GM23248 (cell line): ENCODE measurements at regions not wholly inside any gene's neighbourhood (a gene's known extent, or its start where the extent isn't known, plus 50 kb on each side); places are given as distances from the start of the nearest gene placed in this dataset.
A peak's percentile ranks its signal among the peaks of the same experiment; 100 is the strongest.
"Not testable (repeated sequence)": the region's sequence is repeated elsewhere in the genome, so short reads cannot be mapped to it uniquely, and the experiment has no call there.

Source experiments
- DNase-seq: peaks from one replicate; pipeline ENCODE4 v3.0.0-alpha.2; 2015
- H2AFZ ChIP-seq: fragments of 200-600 bp; sonication (generic); 2 replicates; pipeline ENCODE4 v1.6.1; 2016; ENCODE audit warnings: antibody characterized with exemption
- H3F3A ChIP-seq: fragments of 200-600 bp; sonication (generic); 2 replicates; pipeline ENCODE4 v1.6.1; 2016; ENCODE audit warnings: mild to moderate bottlenecking, antibody characterized with exemption, mixed run types; ENCODE audit not compliant: insufficient read depth
- H3K27ac ChIP-seq: fragments of 200-600 bp; sonication (generic); 2 replicates; pipeline ENCODE4 v1.5.1; 2016; ENCODE audit warnings: mild to moderate bottlenecking
- H3K27me3 ChIP-seq: fragments of 200-600 bp; sonication (generic); replicated peaks from 2 replicates; pipeline ENCODE4 v1.6.1; 2016; ENCODE audit warnings: mild to moderate bottlenecking; ENCODE audit not compliant: insufficient read depth
- H3K36me3 ChIP-seq: fragments of 200-600 bp; sonication (generic); 2 replicates; pipeline ENCODE4 v1.6.1; 2016; ENCODE audit warnings: low read depth, mild to moderate bottlenecking
- H3K4me1 ChIP-seq: fragments of 200-600 bp; sonication (generic); 2 replicates; pipeline ENCODE4 v1.6.1; 2016; ENCODE audit warnings: mild to moderate bottlenecking; ENCODE audit not compliant: insufficient read depth
- H3K4me2 ChIP-seq: fragments of 200-600 bp; sonication (generic); one replicate; pipeline ENCODE4 v1.6.1; 2016; ENCODE audit warnings: mild to moderate bottlenecking; ENCODE audit not compliant: unreplicated experiment
- H3K4me3 ChIP-seq: fragments of 200-600 bp; sonication (generic); 2 replicates; pipeline ENCODE4 v1.5.1; 2016; ENCODE audit warnings: mild to moderate bottlenecking
- H3K79me2 ChIP-seq: fragments of 200-600 bp; sonication (generic); 2 replicates; pipeline ENCODE4 v1.6.1; 2016; ENCODE audit warnings: mild to moderate bottlenecking; ENCODE audit not compliant: insufficient read depth
- H3K9ac ChIP-seq: fragments of 200-600 bp; sonication (generic); 2 replicates; pipeline ENCODE4 v1.6.1; 2016; ENCODE audit warnings: mild to moderate bottlenecking
- H3K9me2 ChIP-seq: fragments of 200-600 bp; sonication (generic); 2 replicates; pipeline ENCODE4 v1.6.1; 2016; ENCODE audit warnings: mixed run types, mild to moderate bottlenecking, moderate library complexity; ENCODE audit not compliant: insufficient read depth
- H3K9me3 ChIP-seq: fragments of 200-600 bp; sonication (generic); one replicate; pipeline ENCODE4 v1.6.1; 2017; ENCODE audit warnings: low read depth
- H4K20me1 ChIP-seq: fragments of 200-600 bp; sonication (generic); 2 replicates; pipeline ENCODE4 v1.6.0; 2016; ENCODE audit not compliant: insufficient read depth
- EZH2 ChIP-seq: fragments of 200-600 bp; sonication (generic); IDR thresholded peaks from 2 replicates; pipeline ENCODE4 v1.6.1; 2018; ENCODE audit warnings: antibody characterized with exemption, mild to moderate bottlenecking; ENCODE audit not compliant: insufficient read depth, poor library complexity, severe bottlenecking
- EZH2phosphoT487 ChIP-seq: fragments of 200-600 bp; sonication (generic); IDR thresholded peaks from 2 replicates; pipeline ENCODE4 v1.6.1; 2018; ENCODE audit warnings: antibody characterized with exemption, moderate library complexity, mild to moderate bottlenecking, low read depth; ENCODE audit not compliant: insufficient read depth
- WGBS, 2 experiments: methylation state at CpG; one replicate each; pipeline ENCODE4 v1.1.6; 2015 to 2017; ENCODE audit warnings: low lambda C conversion rate in 2 of 2, low coverage in 1 of 2; ENCODE audit errors: missing lambda C conversion rate in 2 of 2; 5-methylcytosine and 5-hydroxymethylcytosine counted together
- in situ Hi-C: fragments of 300-500 bp; cut with MboI; formaldehyde crosslinking; loops from 2 replicates; pipeline ENCODE4 v1.15.0; 2020

DNA sequence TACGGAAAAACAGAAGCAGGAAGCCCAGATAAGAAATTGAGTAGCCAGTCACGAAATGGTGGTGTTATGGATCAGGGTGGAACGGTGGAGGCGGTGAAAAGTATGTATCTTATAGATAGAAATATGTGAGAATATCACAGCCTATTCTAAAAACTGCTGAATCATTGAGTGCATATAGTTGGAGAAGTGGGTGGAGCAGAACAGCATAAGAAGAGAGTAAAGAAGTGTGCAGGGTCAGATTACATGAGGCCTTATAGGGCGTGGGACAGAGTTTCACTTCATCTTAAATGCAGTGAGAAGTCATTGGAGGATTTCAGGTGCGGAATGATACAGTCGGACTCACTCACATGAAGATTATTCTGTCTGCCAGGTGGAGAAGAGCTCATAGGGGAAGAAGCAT lies 293.1 kb downstream of the TRIML1 start:
- TF ChIP-seq EZH2 (no peak), EZH2phosphoT487 (no peak)
- H3K4me2 ChIP-seq = no peak overlapping the region
- no peaks in the 10 kb centered on the region for H3K79me2 ChIP-seq
- no peak overlapping the region for H2AFZ ChIP-seq
- H3K36me3 ChIP-seq = no peaks in the 10 kb centered on the region
- no peaks in the 10 kb centered on the region for H3F3A ChIP-seq
- H3K27ac ChIP-seq = no peak overlapping the region
- DNase-seq = no peak
- in situ Hi-C loops = no loop called here
- no peaks in the 10 kb centered on the region for H3K9me2 ChIP-seq
- H3K4me3 ChIP-seq = no peak overlapping the region
- no peaks in the 10 kb centered on the region for H3K9me3 ChIP-seq
- H3K27me3 ChIP-seq = no peaks in the 10 kb centered on the region
- H3K4me1 ChIP-seq = no peaks in the 10 kb centered on the region
- no peak overlapping the region for H3K9ac ChIP-seq
- 44 to 52% methylated on average over 7 of the region's 7 CpGs for WGBS, 2 experiments
- H4K20me1 ChIP-seq = no peaks in the 10 kb centered on the region

DNA sequence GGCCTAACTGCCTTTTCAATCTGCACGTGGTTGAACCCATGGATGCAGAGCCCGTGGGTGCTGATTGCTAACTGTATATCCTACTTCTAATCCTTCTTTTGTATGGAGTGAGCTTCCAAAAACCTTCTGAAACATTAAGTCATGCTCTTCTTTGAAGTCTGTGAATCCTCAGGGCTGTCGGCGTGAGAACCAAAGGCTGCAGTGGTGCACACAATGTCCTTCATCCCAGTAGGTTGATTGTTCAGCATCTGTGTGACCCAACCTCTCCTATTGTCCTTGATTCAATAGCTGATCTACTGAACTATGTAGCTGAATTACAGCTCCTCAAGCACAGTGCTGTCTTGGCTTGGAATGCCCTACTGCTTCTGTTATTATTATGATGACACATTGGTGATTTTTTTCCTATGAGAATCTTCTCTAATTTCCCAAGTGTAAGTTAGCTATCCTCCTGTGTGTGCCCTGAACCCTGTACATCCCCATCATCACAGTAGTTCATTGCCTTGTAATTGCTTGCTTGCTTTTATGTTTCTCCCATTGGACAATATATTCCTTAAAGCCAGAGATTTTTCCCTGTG lies 294.6 kb downstream of the TRIML1 start:
- no peak overlapping the region for H3K4me2 ChIP-seq
- no peak overlapping the region for H3K4me3 ChIP-seq
- H3K27me3 ChIP-seq = no peaks in the 10 kb centered on the region
- WGBS, 2 experiments = 16 to 24% methylated on average over 4 of the region's 4 CpGs
- in situ Hi-C loops = no loop called here
- H3K36me3 ChIP-seq = no peaks in the 10 kb centered on the region
- no peaks in the 10 kb centered on the region for H4K20me1 ChIP-seq
- no peak overlapping the region for H3K9ac ChIP-seq
- no peaks in the 10 kb centered on the region for H3F3A ChIP-seq
- no peaks in the 10 kb centered on the region for H3K4me1 ChIP-seq
- no peak overlapping the region for H2AFZ ChIP-seq
- no peaks in the 10 kb centered on the region for H3K79me2 ChIP-seq
- no peak for TF ChIP-seq EZH2
- TF ChIP-seq EZH2phosphoT487 = no peak
- H3K9me2 ChIP-seq = no peaks in the 10 kb centered on the region
- DNase-seq = peak; percentile 6
- no peaks in the 10 kb centered on the region for H3K9me3 ChIP-seq
- no peak overlapping the region for H3K27ac ChIP-seq

DNA sequence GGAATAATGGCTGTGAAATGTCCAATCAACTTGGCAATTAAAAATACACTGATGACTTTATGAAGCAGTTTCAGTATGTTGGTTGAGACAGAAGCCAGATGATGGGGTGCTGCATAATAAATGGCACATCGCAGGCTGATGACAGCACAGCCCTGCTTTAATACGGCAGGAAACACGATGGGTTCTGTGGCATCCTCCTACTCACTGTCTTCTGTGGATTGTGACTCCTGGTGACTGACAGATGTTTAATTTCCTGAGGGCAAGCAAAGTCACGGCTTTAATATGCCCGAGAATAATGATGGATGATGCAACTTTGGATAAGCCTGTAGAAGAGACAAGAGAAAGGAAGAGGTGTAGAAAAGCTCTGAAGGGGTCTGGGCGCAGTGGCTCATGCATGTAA lies 295.4 kb downstream of the TRIML1 start:
- Histone ChIP-seq H3F3A (no peaks in the 10 kb centered on the region), H3K36me3 (no peaks in the 10 kb centered on the region), H3K9ac (no peak overlapping the region), H3K4me2 (no peak overlapping the region), H3K27ac (no peak overlapping the region), H3K79me2 (no peaks in the 10 kb centered on the region), H3K9me3 (no peaks in the 10 kb centered on the region), H3K4me3 (no peak overlapping the region), H3K27me3 (no peaks in the 10 kb centered on the region), H3K4me1 (no peaks in the 10 kb centered on the region), H4K20me1 (no peaks in the 10 kb centered on the region), H3K9me2 (no peaks in the 10 kb centered on the region), H2AFZ (no peak overlapping the region)
- DNase-seq = no peak
- WGBS, 2 experiments = 8 to 14% methylated on average over 6 of the region's 6 CpGs
- TF ChIP-seq EZH2 (no peak), EZH2phosphoT487 (no peak)
- in situ Hi-C loops = no loop called here

DNA sequence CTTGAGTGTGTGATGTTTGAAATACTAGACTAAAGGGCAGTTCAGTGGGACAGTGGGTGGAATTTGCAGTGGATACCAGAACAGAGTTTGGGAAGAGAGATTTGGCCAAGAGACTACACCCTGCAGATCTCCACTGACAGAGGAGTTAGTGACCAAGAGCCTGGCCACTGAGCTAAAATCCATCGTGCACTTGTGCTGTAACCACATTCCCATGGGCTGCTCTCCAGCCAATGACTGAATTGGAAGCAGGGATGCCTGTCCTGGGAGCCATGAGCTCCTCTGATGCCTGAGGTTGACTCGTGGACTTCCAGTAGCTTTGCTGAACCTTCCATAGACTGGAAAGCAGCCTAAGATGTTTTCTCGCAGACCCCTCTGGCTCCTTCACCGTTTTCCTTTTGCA lies 296.1 kb downstream of the TRIML1 start:
- H3K79me2 ChIP-seq = no peaks in the 10 kb centered on the region
- no peaks in the 10 kb centered on the region for H3F3A ChIP-seq
- no peak for TF ChIP-seq EZH2
- TF ChIP-seq EZH2phosphoT487 = no peak
- H3K9me2 ChIP-seq = no peaks in the 10 kb centered on the region
- in situ Hi-C loops = no loop called here
- no peaks in the 10 kb centered on the region for H3K4me1 ChIP-seq
- H3K27me3 ChIP-seq = no peaks in the 10 kb centered on the region
- H2AFZ ChIP-seq = no peak overlapping the region
- 16 to 31% methylated on average over 4 of the region's 4 CpGs for WGBS, 2 experiments
- no peaks in the 10 kb centered on the region for H3K36me3 ChIP-seq
- H3K4me3 ChIP-seq = no peak overlapping the region
- H4K20me1 ChIP-seq = no peaks in the 10 kb centered on the region
- H3K4me2 ChIP-seq = no peak overlapping the region
- peak; percentile 10 for DNase-seq
- no peak overlapping the region for H3K27ac ChIP-seq
- H3K9ac ChIP-seq = no peak overlapping the region
- H3K9me3 ChIP-seq = no peaks in the 10 kb centered on the region

DNA sequence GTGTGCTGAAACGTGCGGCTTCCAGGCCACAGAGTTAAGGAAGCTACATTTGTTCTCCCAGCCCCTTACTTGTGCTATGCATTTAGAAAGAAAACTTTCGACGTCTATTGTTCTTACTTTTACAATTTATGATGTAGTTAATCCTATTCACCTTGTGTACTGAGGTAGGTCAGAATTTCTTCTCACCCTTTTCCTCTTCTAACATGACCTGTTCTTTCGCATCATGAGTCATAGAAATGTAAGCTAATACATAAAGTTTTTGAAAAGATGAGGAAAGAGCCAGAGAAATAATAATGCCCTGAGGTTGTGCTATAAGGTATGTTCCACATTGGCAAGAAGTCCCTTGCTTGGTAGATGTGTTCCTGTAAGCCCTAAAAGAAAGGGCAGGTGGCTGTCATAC lies 298.3 kb downstream of the TRIML1 start:
- in situ Hi-C loops = no loop called here

DNA sequence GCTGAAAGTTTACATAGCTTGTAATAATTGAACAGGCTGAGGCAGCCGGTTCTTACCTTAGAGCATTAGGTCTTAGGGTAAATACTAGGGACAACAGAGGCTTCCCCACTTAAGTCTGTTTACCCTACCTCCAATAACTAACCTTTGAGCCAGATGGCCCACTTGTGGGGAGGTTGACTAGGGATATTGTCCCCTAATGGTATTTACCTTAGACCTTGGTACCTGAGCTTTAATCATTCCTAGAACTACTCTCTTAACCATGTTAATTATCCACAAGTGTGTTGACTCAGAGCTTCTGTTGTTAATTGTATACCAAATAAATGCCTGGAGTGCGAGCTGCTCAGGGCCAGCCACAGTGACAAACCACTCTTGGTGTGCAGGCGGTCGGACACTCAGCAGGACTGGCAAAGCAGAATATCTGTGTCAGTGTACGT lies 299.2 kb downstream of the TRIML1 start:
- 38 to 40% methylated on average over 5 of the region's 5 CpGs for WGBS, 2 experiments
- H3K4me2 ChIP-seq, H3K27me3 ChIP-seq, H3K79me2 ChIP-seq, H3K9me2 ChIP-seq, DNase-seq, H4K20me1 ChIP-seq, H3K9ac ChIP-seq, H3K4me3 ChIP-seq, H3F3A ChIP-seq, in situ Hi-C loops, H3K27ac ChIP-seq, H3K4me1 ChIP-seq, H3K9me3 ChIP-seq, H2AFZ ChIP-seq, H3K36me3 ChIP-seq: not testable (repeated sequence)

More for the DNA sequence above, 298.3 kb downstream of the TRIML1 start:
- Histone ChIP-seq H3K79me2 (no peaks in the 10 kb centered on the region), H3K9me2 (no peaks in the 10 kb centered on the region), H3K9me3 (no peaks in the 10 kb centered on the region), H3K4me2 (no peak overlapping the region), H3K9ac (no peak overlapping the region), H3K36me3 (no peaks in the 10 kb centered on the region), H3F3A (no peaks in the 10 kb centered on the region), H3K27me3 (no peaks in the 10 kb centered on the region), H4K20me1 (no peaks in the 10 kb centered on the region), H3K4me1 (no peaks in the 10 kb centered on the region), H3K27ac (no peak overlapping the region), H3K4me3 (no peak overlapping the region), H2AFZ (no peak overlapping the region)
- DNase-seq = no peak
- 16 to 20% methylated on average over 5 of the region's 5 CpGs for WGBS, 2 experiments
- TF ChIP-seq EZH2phosphoT487 = no peak
- no peak for TF ChIP-seq EZH2
